ENCODE measurements at regions not wholly inside any gene's neighbourhood (a gene's known extent, or its start where the extent isn't known, plus 50 kb on each side); places are given as distances from the start of the nearest gene placed in this dataset.

- TF ChIP-seq CTCF (conservative IDR thresholded peaks at IDR 0.05; ENCODE audit: low read depth, low read length) (no peak), EZH2 (IDR thresholded peaks at IDR 0.05; ENCODE audit: low read length, unreplicated experiment) (no peak)
Observed at GRCh38 chr5:89308606-89309040, 425.6 kb upstream of the MEF2C start.

Data from PC-3 (cell line).